Urothelium cell line (cell line): ENCODE measurements at regions not wholly inside any gene's neighbourhood (a gene's known extent, or its start where the extent isn't known, plus 50 kb on each side); places are given as distances from the start of the nearest gene placed in this dataset.

Experiments
- DNase-seq: peaks from one replicate; pipeline ENCODE4 v3.0.0; 2011; ENCODE audit warnings: low spot score, mixed read lengths
- FAIRE-seq: peaks from 2 replicates; lab custom pipeline; 2011; peaks lifted over from hg19 to GRCh38; lab: Jason Lieb, UNC

DNA sequence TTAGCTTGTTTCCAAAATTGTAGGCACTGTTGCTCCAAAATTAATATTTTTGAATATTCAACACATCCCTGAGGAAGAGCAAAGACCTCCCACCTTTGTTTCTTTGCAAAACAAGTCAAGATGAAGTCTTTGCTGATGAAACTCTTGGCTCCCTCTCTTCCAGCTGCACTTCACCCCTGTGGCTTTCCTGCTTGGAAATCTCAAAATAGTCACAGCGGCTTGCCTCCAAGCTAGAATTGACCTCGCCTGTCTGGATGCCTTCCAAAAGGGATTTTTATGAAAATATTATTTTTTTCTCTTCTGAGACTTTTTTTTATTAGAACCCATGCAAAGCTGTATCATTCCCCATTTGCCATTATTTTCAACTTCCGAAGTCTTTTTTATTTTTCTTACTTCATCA is 71.1 kb upstream of the MROH9 start:
- FAIRE-seq (no peak), DNase-seq (no peak)

DNA sequence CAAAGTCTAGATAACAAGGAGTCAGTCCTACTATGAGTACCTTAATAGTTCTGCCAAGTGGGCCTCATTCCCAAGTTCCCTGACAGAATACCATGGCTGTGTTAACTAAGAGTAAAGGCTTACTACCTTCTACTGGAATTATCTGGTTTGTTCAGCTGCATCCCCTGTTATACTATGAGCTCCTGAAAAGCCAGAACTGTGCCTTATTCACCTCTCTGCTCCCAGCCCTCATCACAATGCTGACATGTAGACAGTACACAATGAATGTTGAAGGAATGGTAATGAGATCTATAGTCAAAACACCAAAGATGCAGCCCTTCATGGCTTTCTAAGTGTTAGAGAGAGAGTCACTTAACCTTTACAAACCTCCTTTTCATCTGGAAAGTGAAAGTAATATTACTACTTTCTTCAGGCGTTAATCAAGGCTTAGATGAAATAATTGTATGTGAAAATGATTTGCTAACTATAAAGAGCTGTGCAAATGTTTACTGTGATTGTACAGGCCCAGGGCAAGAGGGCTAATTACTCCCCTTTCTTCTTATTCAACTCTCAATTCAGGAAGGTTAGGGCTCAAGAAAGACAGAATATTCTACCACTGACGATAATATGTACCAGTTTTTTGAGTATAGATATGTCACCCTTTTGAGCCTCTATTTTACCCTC is 70.3 kb upstream of the MROH9 start:
- no peak for FAIRE-seq
- no peak for DNase-seq

DNA sequence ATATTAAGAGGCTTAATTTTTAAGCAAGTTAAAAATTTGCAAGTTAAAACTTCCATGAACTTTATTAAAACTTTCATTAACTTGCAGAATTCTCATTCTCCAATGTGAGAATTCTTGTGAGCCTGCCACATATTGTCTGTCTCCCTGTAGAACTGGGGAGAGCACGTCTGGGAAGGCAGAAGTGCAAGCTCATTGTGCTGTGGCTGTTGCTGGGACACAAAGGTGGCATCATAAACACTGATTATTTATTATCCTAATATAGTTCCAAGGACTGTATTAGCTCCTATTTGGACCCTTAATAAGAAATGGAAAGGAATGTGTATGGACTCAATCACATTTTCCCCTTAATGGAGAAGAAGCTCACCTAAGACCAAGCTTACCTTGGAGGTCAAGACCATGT is 68.7 kb upstream of the MROH9 start:
- FAIRE-seq (no peak), DNase-seq (no peak)

DNA sequence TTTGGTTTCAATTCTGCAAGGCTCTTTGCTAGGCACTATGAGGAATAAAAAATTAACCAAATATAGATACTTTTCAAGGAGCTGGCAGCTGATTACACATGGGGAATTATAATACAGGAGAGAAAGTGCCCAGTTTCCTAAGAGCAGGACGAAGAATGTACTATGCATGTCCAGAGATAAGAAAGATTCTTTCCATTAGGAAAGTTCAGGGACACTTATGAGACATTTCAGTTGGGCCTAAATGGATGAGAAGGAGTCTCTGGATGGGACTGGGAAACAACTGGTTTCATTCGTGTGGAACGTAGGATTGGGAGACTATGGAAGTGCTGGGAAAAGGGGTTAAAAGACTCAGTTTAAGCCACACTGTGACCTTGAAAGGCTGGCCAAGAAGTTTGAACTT is 63.5 kb upstream of the MROH9 start:
- FAIRE-seq, result no peak
- DNase-seq, result no peak

DNA sequence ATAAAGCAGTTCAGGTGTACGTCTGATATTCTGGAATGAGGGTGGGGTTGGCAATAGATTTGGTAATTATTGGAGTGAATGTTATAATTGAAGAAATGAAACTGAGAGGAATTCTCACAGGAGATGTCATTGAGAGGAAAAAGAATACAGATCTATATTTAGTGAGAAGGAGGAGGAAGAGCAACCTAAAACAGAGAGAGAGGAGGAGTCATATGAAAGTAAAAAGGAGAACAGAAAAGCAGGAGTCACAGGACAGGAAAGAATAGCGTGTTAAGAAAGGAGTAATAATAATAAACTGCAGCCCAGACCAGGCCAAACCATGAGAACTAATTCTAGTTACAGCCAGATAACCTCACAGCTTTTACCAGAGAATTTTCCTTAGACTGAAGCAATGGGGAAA is 62.7 kb upstream of the MROH9 start:
- no peak for DNase-seq
- no peak for FAIRE-seq

DNA sequence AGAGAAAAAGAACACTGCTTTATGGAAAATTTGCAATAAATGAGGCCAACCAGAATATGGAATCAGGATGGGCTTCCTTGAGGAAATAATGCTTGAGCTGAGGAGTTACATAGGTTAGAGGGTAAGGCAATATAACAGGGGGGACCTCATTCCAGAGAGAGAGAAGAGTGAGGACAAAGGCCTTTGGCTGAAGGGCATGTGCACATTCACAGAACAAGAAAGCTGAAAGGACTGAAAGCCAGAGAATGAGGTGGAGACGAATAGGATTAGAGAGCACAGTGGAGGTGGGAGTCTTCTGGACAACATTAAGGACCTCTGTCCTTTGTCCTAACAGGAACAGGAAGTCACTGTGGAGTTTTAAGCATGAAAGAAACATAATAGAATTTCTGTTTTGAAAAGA is 60.7 kb upstream of the MROH9 start:
- FAIRE-seq, result no peak

DNA sequence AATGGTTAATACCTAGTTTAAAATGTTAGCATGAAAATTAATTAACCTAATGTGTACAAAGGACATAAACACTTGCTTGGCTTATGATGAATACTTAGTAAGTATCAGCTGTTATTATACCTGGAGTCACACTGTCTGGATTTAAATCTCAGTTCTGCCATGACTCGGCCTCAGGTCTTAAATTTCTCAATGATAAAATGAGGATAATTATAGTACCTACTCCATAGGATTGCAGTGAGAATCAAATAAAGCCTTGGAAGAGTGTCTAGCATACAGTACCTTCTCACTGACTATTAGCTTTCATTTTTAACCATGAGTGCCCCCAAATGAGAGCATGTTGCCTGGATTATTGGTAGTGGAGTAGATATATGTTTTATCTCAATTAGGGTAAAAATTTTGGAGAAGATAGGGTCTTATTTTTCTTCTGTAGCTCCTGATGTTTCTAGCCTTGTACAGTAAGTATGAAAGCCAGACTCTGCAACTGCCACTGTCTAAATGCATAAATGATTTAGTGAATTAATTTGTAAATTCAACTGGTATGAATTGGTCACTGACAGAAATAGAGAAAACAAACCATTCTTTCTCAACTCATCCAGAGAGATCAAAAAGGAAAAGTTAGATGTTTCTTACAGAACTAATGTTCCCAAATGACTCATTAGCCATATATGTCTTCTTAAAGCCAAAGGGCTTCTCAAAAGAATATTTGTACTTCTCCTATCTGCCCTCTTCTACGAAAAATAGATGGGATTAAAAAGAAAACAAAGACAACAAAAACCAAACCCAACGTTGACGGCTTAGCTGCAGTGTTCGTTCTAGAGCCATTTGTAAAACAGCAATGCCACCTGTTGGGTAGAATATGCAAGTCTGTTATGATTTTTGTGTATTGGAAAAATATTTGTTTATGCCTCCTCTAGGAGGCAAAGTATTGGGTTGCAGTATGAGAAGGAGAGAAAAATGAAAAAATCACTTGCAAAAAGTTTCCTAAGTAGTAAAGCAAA is 53.8 kb upstream of the MROH9 start:
- peak; percentile 8 for DNase-seq
- FAIRE-seq, result no peak

More for the DNA sequence above, 60.7 kb upstream of the MROH9 start:
- DNase-seq, result no peak
